MM.1S (cell line): ENCODE measurements at regions not wholly inside any gene's neighbourhood (a gene's known extent, or its start where the extent isn't known, plus 50 kb on each side); places are given as distances from the start of the nearest gene placed in this dataset.
"Not testable (repeated sequence)": the region's sequence is repeated elsewhere in the genome, so short reads cannot be mapped to it uniquely, and the experiment has no call there.

Experiments used
- DNase-seq: peaks from one replicate; pipeline ENCODE4 v3.0.0-alpha.2; 2015
- H2AFZ ChIP-seq: fragments of 300-600 bp; sonication (generic); 2 replicates; pipeline ENCODE4 v1.6.0; 2016; ENCODE audit warnings: antibody characterized with exemption, low read length
- H3F3A ChIP-seq: fragments of 300-600 bp; sonication (generic); 2 replicates; pipeline ENCODE4 v1.6.1; 2016; ENCODE audit warnings: mild to moderate bottlenecking, antibody characterized with exemption, low read length, moderate library complexity, mixed read lengths; ENCODE audit not compliant: insufficient read depth
- H3K27ac ChIP-seq: fragments of 300-600 bp; sonication (generic); 2 replicates; pipeline ENCODE4 v1.5.1; 2016; ENCODE audit warnings: mild to moderate bottlenecking, low read length
- H3K27me3 ChIP-seq: fragments of 300-600 bp; sonication (generic); replicated peaks from 2 replicates; pipeline ENCODE4 v1.6.0; 2016; ENCODE audit warnings: low read length; ENCODE audit not compliant: insufficient read depth
- H3K36me3 ChIP-seq: fragments of 300-600 bp; sonication (generic); replicated peaks from 2 replicates; pipeline ENCODE4 v1.6.1; 2016; ENCODE audit warnings: mild to moderate bottlenecking, low read length, mixed read lengths; ENCODE audit not compliant: insufficient read depth
- H3K4me1 ChIP-seq: fragments of 300-600 bp; sonication (generic); 2 replicates; pipeline ENCODE4 v1.6.1; 2016; ENCODE audit warnings: low read length, mixed read lengths
- H3K4me2 ChIP-seq: fragments of 300-600 bp; sonication (generic); 2 replicates; pipeline ENCODE4 v1.6.0; 2016; ENCODE audit warnings: low read depth, low read length
- H3K4me3 ChIP-seq: fragments of 300-600 bp; sonication (generic); 2 replicates; pipeline ENCODE4 v1.5.1; 2016; ENCODE audit warnings: low read length, mixed read lengths
- H3K79me2 ChIP-seq: fragments of 300-600 bp; sonication (generic); 2 replicates; pipeline ENCODE4 v1.6.1; 2016; ENCODE audit warnings: mixed run types, low read length, mixed read lengths
- H3K9ac ChIP-seq: fragments of 300-600 bp; sonication (generic); 2 replicates; pipeline ENCODE4 v1.6.1; 2016; ENCODE audit warnings: low read length, mixed read lengths
- H3K9me2 ChIP-seq: fragments of 300-600 bp; sonication (generic); replicated peaks from 2 replicates; pipeline ENCODE4 v1.6.1; 2016; ENCODE audit warnings: mild to moderate bottlenecking, low read length, mixed read lengths; ENCODE audit not compliant: insufficient read depth
- H3K9me3 ChIP-seq: fragments of 300-600 bp; sonication (generic); replicated peaks from 2 replicates; pipeline ENCODE4 v1.6.1; 2016; ENCODE audit warnings: mild to moderate bottlenecking, low read length, mixed read lengths; ENCODE audit not compliant: insufficient read depth
- H4K20me1 ChIP-seq: fragments of 300-600 bp; sonication (generic); 2 replicates; pipeline ENCODE4 v1.6.1; 2016; ENCODE audit warnings: mild to moderate bottlenecking, low read length, moderate library complexity, mixed read lengths; ENCODE audit not compliant: insufficient read depth
- CTCF ChIP-seq: fragments of 300-600 bp; sonication (generic); IDR thresholded peaks from 2 replicates; pipeline ENCODE4 v1.5.1; 2016; ENCODE audit warnings: antibody characterized with exemption, low read length, mixed read lengths
- EZH2 ChIP-seq: fragments of 300-600 bp; sonication (generic); optimal IDR thresholded peaks from 2 replicates; pipeline ENCODE3; 2017; ENCODE audit warnings: low read depth, mild to moderate bottlenecking, antibody characterized with exemption, low read length, mixed read lengths
- EZH2phosphoT487 ChIP-seq: fragments of 300-600 bp; sonication (generic); IDR thresholded peaks from 2 replicates; pipeline ENCODE4 v1.6.1; 2018; ENCODE audit warnings: antibody characterized with exemption, low read length

GRCh38 chr2:107133412-107133811 lies 247.4 kb upstream of the ST6GAL2 start:
- DNase-seq: no peak
- H3F3A ChIP-seq: no peaks in the 10 kb centered on the region
- H3K27me3 ChIP-seq: no peaks in the 10 kb centered on the region
- no peak overlapping the region for H3K27ac ChIP-seq
- H3K9ac ChIP-seq: no peak overlapping the region
- H3K4me2 ChIP-seq: no peak overlapping the region
- H3K9me2 ChIP-seq: no peaks in the 10 kb centered on the region
- no peaks in the 10 kb centered on the region for H3K36me3 ChIP-seq
- no peak for TF ChIP-seq EZH2phosphoT487
- no peak for TF ChIP-seq EZH2
- no peaks in the 10 kb centered on the region for H3K9me3 ChIP-seq
- no peaks in the 10 kb centered on the region for H4K20me1 ChIP-seq
- no peak overlapping the region for H2AFZ ChIP-seq
- no peak overlapping the region for H3K4me3 ChIP-seq
- H3K4me1 ChIP-seq: no peaks in the 10 kb centered on the region
- H3K79me2 ChIP-seq: no peaks in the 10 kb centered on the region

- Histone ChIP-seq H3K79me2 (no peaks in the 10 kb centered on the region), H3K4me2 (no peak overlapping the region)
- DNase-seq: no peak
These were observed 250.8 kb upstream of the ST6GAL2 start for GRCh38 chr2:107136733-107137132.

GRCh38 chr2:107137706-107138105 lies 251.7 kb upstream of the ST6GAL2 start:
- Histone ChIP-seq H3K27ac (no peak overlapping the region), H2AFZ (no peak overlapping the region), H3K36me3 (no peaks in the 10 kb centered on the region), H3K9me2 (no peaks in the 10 kb centered on the region), H3K9me3 (no peaks in the 10 kb centered on the region), H3K4me1 (no peaks in the 10 kb centered on the region), H3K4me2 (no peak overlapping the region), H3K79me2 (no peaks in the 10 kb centered on the region), H3K9ac (no peak overlapping the region), H4K20me1 (no peaks in the 10 kb centered on the region), H3K27me3 (no peaks in the 10 kb centered on the region), H3K4me3 (no peak overlapping the region), H3F3A (no peaks in the 10 kb centered on the region)
- no peak for DNase-seq
- TF ChIP-seq EZH2phosphoT487 (no peak), EZH2 (no peak), CTCF (no peak)

More at GRCh38 chr2:107136733-107137132, 250.8 kb upstream of the ST6GAL2 start:
- Histone ChIP-seq H3K9me3 (no peaks in the 10 kb centered on the region), H3K36me3 (no peaks in the 10 kb centered on the region), H3K4me3 (no peak overlapping the region), H3K9ac (no peak overlapping the region), H3F3A (no peaks in the 10 kb centered on the region), H4K20me1 (no peaks in the 10 kb centered on the region), H3K4me1 (no peaks in the 10 kb centered on the region), H2AFZ (no peak overlapping the region), H3K9me2 (no peaks in the 10 kb centered on the region), H3K27me3 (no peaks in the 10 kb centered on the region), H3K27ac (no peak overlapping the region)
- TF ChIP-seq CTCF: no peak
- TF ChIP-seq EZH2: no peak
- no peak for TF ChIP-seq EZH2phosphoT487

- no peaks in the 10 kb centered on the region for H3F3A ChIP-seq
- no peak overlapping the region for H2AFZ ChIP-seq
- H3K27ac ChIP-seq: no peak overlapping the region
- no peaks in the 10 kb centered on the region for H3K9me2 ChIP-seq
- no peaks in the 10 kb centered on the region for H3K9me3 ChIP-seq
- TF ChIP-seq EZH2phosphoT487: no peak
- TF ChIP-seq CTCF: no peak
- TF ChIP-seq EZH2: no peak
- H3K4me3 ChIP-seq: no peak overlapping the region
- H3K79me2 ChIP-seq: no peaks in the 10 kb centered on the region
- no peaks in the 10 kb centered on the region for H4K20me1 ChIP-seq
- no peaks in the 10 kb centered on the region for H3K36me3 ChIP-seq
- no peaks in the 10 kb centered on the region for H3K4me1 ChIP-seq
- no peak overlapping the region for H3K9ac ChIP-seq
- DNase-seq: no peak
- no peaks in the 10 kb centered on the region for H3K27me3 ChIP-seq
- no peak overlapping the region for H3K4me2 ChIP-seq
These were observed 260.2 kb upstream of the ST6GAL2 start for GRCh38 chr2:107146181-107146580.

GRCh38 chr2:107146645-107147044 lies 260.7 kb upstream of the ST6GAL2 start:
- H3K4me3 ChIP-seq: not testable (repeated sequence)

More at GRCh38 chr2:107146645-107147044, 260.7 kb upstream of the ST6GAL2 start:
- not testable (repeated sequence) for H3K27me3 ChIP-seq, H3K4me1 ChIP-seq, H3K36me3 ChIP-seq, H3K27ac ChIP-seq, H3F3A ChIP-seq, H4K20me1 ChIP-seq, H3K9me2 ChIP-seq, H3K9ac ChIP-seq, H2AFZ ChIP-seq, H3K4me2 ChIP-seq, H3K9me3 ChIP-seq, H3K79me2 ChIP-seq, DNase-seq
